ENCODE measurements at regions not wholly inside any gene's neighbourhood (a gene's known extent, or its start where the extent isn't known, plus 50 kb on each side); places are given as distances from the start of the nearest gene placed in this dataset.

DNA sequence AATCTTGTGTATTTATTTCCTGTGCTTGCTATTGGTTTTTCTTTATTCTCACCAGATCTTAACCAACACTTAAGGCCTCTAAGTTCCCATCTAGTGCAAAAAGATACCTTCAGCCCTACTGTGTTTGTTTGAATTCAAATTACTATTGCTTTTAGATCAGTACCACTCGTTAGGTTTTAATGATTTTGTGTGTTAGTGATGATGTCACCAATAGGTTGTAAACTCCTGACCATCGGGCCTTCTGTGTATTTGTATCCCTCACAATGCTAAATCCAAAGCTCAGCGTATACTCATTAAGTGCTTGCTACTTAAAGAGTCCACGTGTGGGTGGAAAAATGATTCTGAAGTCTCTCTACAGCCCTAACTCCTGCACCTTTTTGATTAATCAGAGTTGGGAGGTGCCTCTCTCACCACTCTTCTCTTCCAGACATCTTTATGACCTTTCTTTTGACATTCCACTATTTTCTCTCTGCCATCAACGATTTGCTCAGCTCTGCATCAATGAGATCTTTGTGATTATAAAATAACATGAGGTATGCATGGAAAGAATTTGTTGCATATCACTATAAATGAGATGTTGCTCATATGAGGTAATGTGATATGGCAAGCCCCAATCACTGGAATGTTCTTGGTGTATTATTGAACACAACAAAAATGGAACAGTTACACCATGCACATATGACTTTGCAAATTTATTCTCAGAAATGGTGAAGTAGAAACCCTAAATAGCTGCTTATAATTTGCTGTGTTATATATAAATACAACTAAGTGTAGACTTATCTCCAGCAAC lies 55.1 kb upstream of the LAMA2 start:
- no peak for DNase-seq (ENCODE audit: low read depth, low spot score)

DNA sequence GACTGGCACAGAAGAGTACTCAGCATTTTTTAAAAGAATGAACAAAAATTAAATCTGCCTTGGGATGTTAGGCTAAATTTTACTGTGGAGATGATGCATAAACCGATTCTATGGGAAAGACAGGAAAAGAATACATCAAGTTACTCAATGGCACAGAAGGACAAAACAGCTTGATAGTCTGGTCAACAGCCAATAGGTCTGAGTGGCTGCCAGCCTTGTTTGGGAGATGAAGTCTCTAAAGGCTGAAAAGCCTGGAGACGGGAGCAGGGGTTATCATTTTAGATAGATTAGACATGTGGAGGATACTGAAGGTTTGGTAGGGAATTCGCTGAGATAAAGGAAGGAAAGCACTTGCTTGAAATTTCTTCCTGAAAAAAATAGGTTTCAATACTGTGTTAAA lies 56.3 kb upstream of the LAMA2 start:
- DNase-seq (ENCODE audit: low read depth, low spot score), result no peak

DNA sequence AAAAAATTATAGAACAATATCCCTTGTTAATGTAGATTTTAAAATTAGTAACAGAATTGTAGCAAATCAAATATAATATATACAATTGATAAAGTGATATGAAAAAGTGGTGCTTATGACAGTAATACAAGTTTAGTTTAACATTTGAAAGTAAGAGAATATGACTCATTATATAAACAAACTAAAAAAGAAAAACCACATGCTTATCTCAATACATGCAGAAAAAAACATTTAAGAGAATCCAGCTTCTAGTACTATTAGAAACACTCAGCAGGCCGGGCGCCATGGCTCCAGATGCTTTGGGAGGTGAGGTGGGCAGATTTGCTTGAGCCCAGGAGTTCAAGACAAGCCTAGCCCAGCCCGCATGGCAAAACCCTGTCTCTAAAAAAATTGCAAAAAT lies 60.7 kb upstream of the LAMA2 start:
- no peak for DNase-seq (ENCODE audit: low read depth, low spot score)

DNA sequence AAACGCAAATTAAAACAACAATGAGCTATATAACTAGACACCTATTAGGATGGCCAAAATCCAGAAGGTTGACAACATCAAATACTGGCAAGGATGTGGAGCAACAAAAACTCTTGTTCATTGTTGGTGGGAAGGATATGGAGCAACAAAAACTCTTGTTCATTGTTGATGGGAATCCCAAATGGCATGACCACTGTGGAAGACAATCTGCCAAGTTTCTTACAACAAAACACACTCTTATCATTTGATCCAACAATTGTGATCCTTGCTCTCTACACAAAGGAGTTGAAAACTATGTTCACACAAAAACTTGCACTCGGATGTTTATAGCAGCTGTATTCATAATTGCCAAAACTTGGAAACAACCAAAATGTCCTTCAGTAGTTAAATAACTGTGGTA lies 61.8 kb upstream of the LAMA2 start:
- DNase-seq (ENCODE audit: low read depth, low spot score), result no peak

DNA sequence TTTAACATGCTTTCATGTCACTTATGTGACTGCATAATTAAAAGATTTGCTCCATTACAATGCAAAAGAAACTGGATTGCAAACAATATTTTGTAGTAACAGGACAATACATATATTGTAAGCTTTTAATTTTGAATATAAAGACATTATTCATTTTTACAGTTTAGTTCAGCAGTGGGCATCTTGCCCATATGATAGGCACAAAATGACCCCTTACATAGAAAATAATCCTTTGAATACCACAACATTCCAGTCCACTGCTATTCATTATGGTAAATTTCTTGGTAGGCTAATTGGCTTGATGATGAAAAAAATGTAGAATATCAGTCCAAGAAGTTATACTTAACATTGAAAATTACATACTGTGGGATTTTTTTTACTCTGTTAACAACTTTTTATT lies 74.1 kb upstream of the LAMA2 start:
- DNase-seq (ENCODE audit: low read depth, low spot score), result no peak

DNA sequence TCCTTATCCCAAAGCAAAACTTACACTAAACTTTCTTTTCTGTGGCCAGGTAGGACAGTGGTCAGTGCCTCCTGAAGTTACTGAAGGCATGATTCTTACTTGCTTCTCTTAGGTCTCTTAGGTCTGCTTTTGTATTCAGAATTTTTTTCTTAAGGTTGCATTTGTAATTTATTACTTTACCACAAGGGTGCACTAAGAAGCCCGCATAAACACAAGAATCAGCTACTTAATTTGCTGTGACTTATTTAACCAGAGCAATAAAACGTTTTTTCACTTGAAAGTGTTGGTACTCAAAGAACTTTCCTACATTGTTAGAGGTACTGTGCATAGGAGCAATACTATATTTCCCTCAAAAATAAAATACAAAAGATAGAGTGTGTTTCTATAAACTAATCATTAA lies 75.4 kb upstream of the LAMA2 start:
- peak; percentile 23 for DNase-seq (ENCODE audit: low read depth, low spot score)

DNA sequence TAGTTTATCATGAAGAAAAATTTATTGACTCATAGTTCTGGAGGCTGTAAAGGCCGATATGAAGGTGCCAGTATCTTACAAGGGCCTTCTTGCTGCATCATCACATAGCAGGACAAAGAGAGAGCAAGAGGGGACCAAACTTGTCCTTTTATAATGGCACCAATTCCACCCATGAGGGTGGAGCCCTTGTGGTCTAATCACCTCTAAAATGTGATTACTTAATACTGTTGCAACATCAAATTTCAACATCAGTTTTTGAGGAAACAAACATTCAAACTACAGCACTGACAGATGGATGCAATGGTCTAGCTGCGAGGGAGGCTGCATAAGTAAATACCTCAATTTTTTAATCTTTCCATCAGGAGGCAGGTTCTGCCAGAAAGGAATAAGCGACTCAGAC lies 76.7 kb upstream of the LAMA2 start:
- DNase-seq (ENCODE audit: low read depth, low spot score), result no peak

DNA sequence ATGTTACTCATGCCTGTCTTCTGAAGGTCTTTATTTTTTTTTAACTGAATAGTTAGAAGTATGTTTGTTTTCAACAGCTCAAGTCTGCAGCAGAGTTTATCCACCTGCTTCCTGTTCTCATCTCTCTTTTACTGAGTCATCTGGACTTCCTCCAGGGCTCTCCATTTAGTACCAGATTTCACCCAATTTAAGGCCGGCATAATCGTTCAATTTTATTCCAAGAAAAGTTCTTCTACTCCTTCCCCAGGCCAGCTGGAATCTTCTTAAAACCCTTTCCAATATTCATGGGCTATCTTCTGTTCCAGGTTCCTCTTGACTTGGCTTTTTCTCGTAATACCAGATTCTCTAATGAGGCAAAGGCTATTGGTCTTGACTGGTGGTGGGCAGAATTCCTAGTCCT lies 79.0 kb upstream of the LAMA2 start:
- DNase-seq (ENCODE audit: low read depth, low spot score), result no peak

DNA sequence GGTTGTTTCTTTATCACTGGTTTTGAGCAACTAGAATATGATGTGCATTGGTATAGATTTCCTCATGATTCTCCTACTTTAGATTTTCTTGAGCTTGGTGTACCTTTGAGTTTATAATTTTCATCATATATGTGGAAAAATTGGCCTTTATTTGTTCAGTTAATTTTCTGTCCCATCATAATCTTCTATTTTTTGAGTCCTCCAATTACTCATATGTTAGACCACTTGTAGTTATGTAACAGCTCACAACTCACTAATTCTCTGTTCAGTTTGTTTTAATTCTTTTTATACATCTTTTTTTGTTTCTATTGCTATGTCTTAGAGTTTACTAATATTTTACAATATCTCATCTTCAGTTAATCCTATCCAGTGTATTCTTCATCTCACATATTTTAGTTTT lies 81.3 kb upstream of the LAMA2 start:
- DNase-seq (ENCODE audit: low read depth, low spot score), result no peak

DNA sequence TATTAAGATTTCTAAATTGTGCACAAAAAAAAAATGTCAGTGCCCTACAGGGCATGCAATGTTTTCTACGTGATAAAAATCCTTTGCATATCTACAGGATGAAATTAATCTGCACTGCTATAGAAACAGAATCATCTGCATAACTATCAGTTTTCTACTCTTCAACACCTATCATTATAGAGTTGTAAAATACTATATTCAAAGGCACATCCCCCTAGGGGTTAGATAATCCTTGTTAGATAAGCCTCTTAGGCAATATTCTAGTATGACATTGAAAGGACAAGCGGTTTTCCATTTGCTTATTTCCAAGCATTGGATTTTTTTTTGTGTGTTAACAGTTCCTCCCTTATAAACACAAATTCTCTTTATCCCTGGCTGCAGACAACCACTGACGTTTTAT lies 98.7 kb upstream of the LAMA2 start:
- no peak for DNase-seq (ENCODE audit: low read depth, low spot score)

DNA sequence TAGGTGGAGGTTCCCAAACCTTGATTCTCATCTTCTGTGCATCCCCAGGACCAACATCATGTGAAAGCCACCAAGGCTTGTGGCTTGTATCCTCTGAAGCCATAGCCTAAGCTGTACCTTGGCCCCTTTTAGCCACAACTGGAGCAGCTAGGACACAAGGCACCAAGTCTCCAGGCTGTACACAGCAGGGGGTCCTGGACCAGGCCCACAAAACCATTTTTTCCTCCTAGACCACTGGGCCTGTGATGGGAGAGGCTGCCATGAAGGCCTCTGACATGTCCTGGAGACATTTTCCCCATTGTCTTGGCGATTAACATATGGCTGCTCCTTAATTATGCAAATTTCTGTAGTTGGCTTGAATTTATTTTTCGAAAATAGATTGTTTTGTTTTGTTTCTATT lies 114.8 kb upstream of the LAMA2 start:
- no peak for DNase-seq (ENCODE audit: low read depth, low spot score)

DNA sequence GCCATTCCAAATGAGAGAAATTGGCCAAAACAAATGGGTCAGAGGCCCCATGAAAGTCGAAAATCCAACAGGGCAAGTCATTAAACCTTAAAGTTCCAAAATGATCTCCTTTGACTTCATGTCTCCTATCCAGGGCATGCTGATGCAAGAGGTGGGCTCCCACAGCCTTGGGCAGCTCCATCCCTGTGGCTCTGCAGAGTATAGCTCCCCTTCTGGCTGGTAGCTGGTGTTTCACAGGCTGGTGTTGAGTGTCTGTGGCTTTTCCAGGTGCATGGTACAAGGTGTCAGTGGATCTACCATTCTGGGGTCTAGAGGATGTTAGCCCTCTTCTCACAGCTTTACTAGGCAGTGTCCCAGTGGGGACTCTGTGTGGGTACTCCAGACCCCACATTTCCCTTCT lies 115.2 kb upstream of the LAMA2 start:
- no peak for DNase-seq (ENCODE audit: low read depth, low spot score)

DNA sequence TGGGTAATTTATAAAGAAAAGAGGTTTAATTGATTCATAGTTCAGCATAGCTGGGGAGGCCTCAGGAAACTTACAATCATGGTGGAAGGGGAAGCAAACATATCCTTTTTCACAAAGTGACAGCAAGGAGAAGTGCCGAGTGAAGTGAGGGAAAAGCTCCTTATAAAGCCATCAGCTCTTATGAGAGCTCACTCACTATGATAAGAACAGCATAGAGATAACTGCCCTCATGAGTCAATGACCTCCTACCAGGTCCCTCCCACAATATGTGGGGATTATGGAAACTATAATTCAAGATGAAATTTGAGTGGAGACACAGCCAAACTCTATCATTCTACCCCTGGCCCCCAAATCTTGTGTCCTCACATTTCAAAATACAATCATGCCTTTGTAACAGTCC lies 115.8 kb upstream of the LAMA2 start:
- no peak for DNase-seq (ENCODE audit: low read depth, low spot score)

DNA sequence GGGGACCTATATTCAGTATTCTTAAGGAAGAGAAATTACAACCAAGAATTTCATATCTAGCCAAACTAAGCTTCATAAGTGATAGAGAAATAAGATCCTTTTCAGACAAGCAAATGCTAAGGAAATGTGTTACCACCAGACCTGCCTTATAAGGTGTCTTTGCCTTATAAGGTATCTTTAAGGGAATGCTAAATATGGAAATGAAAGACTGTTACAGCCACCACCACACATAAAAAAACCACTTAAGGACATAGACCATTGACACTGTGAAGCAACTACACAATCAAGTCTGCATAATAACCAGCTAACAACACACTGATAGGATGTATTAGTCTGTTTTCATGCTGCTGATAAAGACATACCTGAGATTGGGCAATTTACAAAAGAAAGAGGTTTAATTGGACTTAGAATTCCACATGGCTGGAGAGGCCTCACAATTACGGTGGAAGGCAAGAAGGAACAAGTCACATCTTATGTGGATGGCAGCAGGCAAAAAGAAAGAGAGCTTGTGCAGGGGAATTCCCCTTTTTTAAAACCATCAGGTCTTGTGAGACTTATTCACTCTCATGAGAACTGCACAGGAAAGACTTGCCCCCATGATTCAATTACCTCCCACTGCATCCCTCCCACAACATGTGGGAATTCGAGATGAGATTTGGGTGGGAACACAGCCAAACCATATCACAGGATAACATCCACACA lies 119.2 kb upstream of the LAMA2 start:
- no peak for DNase-seq (ENCODE audit: low read depth, low spot score)

DNA sequence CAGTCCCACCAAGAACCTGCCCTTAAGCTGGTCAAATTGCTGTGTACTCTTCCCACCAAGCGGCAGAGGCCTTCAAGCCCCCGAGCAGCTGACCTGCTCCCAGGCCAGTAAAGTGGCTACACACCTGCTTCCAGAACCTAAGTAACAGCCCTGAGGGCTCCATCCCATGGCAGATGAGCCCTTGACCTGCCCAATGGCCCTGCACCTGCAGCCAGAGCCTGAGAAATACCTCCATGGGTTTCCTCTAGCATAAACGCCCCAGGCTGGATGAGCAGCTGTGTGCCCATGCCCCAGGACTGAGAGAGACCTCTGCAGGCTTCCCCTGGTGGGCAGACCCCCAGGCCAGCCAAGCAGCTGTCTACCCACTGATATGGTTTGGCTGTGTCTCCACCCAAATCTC lies 123.0 kb upstream of the LAMA2 start:
- DNase-seq (ENCODE audit: low read depth, low spot score), result no peak

DNA sequence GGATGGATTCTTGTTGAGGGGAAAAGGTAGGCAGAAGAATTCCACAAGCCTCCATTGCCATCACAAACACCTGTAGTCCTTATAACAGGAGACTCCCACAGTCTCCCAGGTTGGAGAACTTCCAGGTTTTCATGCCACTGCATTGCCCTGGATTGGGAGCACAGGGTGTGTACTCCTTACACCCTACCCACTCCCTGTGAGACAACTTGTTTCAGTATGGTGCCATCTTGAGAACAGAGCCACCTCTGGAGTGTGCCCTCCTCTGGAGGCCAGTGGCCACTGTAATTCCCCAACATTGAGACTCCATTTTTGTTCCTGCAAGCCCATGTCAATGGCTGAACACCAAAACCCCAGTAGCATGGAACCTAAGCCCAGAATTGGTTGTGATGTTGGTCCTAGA lies 123.5 kb upstream of the LAMA2 start:
- no peak for DNase-seq (ENCODE audit: low read depth, low spot score)

DNA sequence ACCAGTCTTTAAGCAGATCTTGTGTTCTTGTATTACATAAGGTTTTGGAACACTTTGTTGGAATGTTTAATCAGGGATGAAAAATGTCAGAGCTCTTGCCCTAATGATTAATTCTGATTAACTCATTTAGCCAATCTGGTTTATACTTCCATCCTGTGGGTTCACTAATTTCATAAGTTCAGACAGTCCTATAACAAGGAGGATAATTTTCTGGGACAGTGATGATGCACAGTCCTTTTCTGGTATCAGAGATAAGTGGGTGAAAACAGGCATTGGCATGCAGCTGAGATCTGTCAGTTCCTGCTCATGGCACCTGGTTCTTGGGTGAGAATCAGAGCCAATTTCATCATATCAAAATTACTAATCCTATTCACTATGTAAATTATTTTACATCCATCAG lies 125.0 kb upstream of the LAMA2 start:
- DNase-seq (ENCODE audit: low read depth, low spot score), result no peak

DNA sequence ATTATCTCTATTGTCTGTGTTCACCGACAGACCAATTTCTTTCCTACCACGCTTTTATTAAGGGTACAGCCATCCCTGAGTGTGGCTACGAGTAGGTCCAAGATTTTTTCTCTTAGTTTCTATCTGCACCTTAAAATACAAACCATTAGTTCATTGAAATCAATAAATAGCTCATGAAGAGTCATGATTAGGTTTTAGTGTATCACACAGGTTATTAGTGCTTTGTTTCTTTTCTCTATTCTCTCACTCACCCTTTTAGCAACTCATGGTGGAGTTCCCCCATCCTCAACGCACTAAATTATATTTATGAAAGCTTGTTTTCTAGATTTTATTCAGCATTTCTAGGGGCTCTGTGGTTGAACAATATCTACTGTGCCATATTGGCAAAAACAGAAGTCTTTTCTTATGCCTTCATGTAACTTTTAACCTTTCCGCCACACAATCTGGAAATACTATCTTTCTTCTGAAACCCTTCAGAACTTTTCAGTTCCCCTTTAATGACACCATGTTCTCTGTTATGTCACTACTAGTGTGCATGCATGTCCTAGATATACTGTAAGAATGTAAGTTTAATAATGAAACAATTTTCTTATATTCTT lies 128.2 kb upstream of the LAMA2 start:
- DNase-seq (ENCODE audit: low read depth, low spot score), result no peak

DNA sequence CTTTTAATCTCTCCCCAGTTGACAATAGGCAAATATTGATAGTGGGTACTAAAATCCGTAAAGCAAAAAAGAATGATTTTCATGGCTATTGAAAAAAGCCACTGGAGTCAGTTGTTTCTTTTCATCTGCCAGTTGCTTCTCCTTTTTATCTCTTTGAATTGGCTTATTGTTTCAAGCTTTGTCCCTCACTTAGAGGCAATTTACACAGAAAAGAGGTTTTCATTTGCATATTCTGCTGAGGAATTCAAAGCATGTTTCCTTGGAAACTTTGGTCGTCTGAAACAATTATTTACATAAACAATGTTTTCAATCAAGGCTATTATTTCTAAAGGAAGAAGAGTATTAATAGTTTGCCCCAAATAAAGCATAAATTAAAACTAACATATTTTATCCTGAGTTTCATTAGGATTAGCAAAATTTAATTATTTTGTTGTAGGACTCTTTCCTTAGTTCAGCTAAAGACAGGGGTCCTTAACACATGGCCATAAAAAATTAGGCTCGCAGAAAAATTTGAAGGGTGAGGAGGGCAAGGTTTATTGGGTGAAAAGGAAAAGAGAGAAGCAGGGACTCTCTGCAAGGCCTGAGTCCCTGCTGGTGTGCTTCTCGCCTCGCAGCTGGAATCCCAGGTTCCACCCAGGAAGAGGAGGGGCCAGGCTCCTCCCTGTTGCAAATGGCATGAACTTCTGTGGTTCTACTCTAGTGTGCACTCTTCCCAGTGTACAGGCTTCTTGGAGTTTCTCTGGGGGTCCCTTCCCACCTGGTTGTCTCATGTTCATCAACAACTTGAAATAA lies 138.8 kb upstream of the LAMA2 start:
- no peak for DNase-seq (ENCODE audit: low read depth, low spot score)

DNA sequence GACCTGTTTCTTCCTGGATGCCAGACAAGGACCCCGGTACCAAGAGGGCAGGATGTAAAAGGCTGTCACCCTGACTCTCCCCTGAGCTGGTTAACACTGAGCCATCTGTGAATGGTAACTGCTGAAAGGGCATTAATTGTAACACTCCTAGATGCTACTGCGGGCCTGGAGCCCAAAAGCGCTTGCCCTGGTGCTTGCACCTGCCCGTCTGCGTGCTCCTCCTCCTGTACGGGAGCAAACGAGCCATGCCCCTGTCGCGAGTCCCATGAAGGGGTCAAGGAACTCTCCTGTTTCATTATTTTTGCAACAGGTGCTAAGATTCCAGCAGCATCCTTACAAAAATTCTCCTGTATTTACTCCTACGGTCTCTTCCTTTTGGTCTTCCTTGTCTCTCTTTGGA lies 140.0 kb upstream of the LAMA2 start:
- DNase-seq (ENCODE audit: low read depth, low spot score), result no peak

DNA sequence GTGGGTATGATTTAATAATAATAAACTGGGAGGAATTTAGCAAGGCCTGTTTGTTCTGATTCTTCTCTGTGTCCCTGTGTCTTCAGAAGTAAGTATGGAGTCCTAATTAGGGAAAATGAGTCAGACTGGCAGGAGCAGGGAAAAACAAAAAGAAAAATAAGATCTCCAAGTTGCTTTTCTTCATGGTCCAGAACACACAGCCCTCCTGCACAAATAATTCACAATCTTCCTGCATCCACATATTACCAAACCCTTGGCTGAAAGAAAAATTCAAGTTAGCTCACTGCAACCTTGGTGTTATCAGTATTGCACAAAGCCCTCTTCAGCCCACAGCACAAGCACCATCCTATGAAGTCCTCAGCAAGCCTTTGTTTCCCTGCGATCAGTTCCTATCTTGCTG lies 142.0 kb upstream of the LAMA2 start:
- DNase-seq (ENCODE audit: low read depth, low spot score), result no peak

DNA sequence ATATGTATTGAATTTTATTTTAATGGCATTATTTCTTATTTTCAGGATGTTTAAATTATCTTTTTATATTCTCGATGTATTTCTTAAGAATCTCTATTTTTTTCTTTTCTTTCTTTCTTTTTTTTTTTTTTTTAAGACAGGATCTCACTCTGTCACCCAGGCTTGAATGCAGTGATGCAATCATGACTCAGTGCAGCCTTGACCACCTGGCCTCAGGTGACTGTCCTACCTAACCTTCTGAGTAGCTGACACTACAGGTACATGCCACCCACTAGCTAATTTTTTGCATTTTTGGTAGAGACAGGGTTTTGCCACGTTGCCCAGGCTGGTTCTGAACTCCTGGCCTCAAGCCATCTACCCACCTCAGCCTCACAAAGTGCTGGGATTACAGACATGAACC lies 143.8 kb upstream of the LAMA2 start:
- no peak for DNase-seq (ENCODE audit: low read depth, low spot score)

Data from smooth muscle cell of the brain vasculature (primary cell).